ENCODE measurements at regions not wholly inside any gene's neighbourhood (a gene's known extent, or its start where the extent isn't known, plus 50 kb on each side); places are given as distances from the start of the nearest gene placed in this dataset.

DNA sequence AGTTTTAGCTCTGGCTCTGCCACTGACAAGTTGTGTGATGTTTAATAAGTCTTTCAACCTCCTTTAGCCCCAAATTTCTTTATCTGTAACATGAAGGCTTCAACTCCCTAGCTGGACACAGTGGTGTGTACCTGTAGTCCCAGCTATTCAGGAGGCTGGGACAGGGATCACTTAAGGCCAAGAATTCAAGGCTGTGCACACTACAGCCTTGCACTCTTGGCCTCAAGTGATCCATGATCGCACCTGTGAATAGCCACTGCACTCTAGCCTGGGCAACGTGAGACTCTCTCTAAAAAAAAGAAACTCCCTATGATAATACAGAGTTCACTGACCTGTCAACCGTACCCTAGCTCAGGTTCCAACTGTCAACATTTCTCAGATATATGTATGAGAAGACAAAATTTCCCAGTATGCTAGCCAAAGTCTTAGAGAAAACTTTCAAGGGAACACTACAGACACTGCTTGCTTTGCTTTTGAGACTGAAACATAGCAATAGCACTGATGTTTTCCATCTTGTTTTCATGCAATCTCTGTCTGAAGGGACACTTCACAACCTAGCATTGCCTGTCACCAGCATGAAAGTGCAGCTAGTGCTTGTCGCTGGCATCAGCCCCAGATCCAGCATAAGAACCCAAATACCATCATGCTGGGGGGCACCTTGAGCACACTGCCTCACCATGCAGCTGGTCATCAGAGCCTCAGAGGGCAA, 51.6 kb upstream of the PTPN13 start:
- DNase-seq (ENCODE audit: low read depth): no peak
- H3K4me3 ChIP-seq (ENCODE audit: low read depth, low read length): no peak overlapping the region
- TF ChIP-seq, protein P1, sequence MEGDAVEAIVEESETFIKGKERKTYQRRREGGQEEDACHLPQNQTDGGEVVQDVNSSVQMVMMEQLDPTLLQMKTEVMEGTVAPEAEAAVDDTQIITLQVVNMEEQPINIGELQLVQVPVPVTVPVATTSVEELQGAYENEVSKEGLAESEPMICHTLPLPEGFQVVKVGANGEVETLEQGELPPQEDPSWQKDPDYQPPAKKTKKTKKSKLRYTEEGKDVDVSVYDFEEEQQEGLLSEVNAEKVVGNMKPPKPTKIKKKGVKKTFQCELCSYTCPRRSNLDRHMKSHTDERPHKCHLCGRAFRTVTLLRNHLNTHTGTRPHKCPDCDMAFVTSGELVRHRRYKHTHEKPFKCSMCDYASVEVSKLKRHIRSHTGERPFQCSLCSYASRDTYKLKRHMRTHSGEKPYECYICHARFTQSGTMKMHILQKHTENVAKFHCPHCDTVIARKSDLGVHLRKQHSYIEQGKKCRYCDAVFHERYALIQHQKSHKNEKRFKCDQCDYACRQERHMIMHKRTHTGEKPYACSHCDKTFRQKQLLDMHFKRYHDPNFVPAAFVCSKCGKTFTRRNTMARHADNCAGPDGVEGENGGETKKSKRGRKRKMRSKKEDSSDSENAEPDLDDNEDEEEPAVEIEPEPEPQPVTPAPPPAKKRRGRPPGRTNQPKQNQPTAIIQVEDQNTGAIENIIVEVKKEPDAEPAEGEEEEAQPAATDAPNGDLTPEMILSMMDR (conservative IDR thresholded peaks at IDR 0.05; ENCODE audit: low read depth, low read length): no peak

DNA sequence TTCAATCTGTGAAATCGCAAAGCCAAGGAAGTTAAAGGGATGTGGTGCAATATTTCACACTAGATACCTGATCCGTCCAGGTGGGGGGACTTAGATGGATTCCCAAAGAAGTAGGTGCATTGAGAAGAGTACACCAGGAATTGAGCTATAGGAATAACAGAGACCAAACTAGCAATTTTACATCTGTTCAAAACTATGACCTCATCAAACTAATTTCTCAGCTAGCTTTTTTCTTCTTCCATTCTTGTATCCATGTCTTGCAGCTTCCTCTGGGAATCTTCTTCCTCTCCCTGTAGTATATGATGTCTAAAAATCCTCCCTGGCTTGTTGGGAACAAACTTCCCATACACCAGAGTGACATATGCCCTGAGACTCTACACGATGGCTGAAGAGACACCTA, 51.0 kb upstream of the PTPN13 start:
- no peak overlapping the region for H3K4me3 ChIP-seq (ENCODE audit: low read depth, low read length)
- no peak for DNase-seq (ENCODE audit: low read depth)
- TF ChIP-seq, protein P1 (conservative IDR thresholded peaks at IDR 0.05; ENCODE audit: low read depth, low read length): no peak

- no peak overlapping the region for H3K4me3 ChIP-seq (ENCODE audit: low read depth, low read length)
- DNase-seq (ENCODE audit: low read depth): peak; percentile 12
- TF ChIP-seq, protein P1 (conservative IDR thresholded peaks at IDR 0.05; ENCODE audit: low read depth, low read length): no peak
Measured at GRCh38 chr4:86543560-86544309, 50.4 kb upstream of the PTPN13 start.

DNA sequence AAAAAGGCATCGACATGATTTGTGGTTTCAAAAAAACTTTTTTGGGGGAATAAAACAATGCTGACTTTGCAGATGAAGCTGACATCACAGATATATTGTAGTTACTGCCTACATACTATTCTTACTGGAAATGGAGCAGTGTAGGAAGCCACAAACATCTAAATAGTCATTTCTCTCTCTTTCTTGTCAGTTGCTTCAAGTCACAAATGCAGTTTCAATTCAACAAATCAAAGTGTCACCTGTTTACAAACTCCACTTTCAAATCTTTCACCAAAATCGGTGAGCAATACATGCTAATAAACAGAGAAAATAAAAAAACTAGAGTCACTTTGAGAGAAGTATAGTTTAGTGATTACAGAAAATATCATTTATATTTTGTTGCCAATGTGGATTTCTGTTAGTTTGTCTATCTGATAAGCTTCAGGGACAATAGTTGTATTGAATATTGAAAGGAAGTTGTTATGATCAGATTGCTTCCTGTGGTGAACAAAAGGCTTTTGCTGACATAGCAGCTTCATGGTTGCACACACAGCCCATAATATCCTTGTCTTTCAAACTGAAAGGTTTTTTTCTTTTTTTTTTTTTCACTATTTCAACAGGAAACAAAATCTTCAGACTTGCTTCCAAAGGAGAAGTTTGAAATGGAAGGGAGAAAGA, 49.7 kb upstream of the PTPN13 start:
- H3K4me3 ChIP-seq (ENCODE audit: low read depth, low read length): no peak overlapping the region
- TF ChIP-seq, protein P1 (conservative IDR thresholded peaks at IDR 0.05; ENCODE audit: low read depth, low read length): no peak
- DNase-seq (ENCODE audit: low read depth): no peak

Data from choroid plexus epithelial cell (primary cell).